SK-N-SH (cell line): ENCODE measurements at regions not wholly inside any gene's neighbourhood (a gene's known extent, or its start where the extent isn't known, plus 50 kb on each side); places are given as distances from the start of the nearest gene placed in this dataset.

Experiments
- CTCF ChIA-PET: fragments of 300-600, 350-600 bp; formaldehyde crosslinking; extraction: SDS; loops from one replicate; lab custom pipeline; 2021; lab: Yijun Ruan, JAX
- POLR2A ChIA-PET: fragments of 350-600 bp; sonication (Branson Sonifier 250); formaldehyde crosslinking; extraction: SDS; loops from one replicate; lab custom pipeline; 2020; ENCODE audit warnings: antibody characterized with exemption, inconsistent platforms; lab: Yijun Ruan, JAX
- DNase-seq: peaks from one replicate; pipeline ENCODE4 v3.0.0; 2012
- H2AFZ ChIP-seq: fragments of 200-600 bp; sonication (generic); 2 replicates; pipeline ENCODE4 v1.8.1; 2016; ENCODE audit warnings: antibody characterized with exemption, mild to moderate bottlenecking, low read depth
- H3F3A ChIP-seq: fragments of 200-600 bp; sonication (generic); replicated peaks from 2 replicates; pipeline ENCODE3; 2016; ENCODE audit warnings: antibody characterized with exemption, mild to moderate bottlenecking; ENCODE audit not compliant: insufficient read depth
- H3K27ac ChIP-seq, 2 experiments: fragments of 200-500 bp in 1 of 2; fragments of 200-600 bp in 1 of 2; sonication (Bioruptor generic) in 1 of 2; sonication (generic), shearing (Covaris generic) in 1 of 2; 2 replicates each; pipeline versions ENCODE4 v1.5.1 to v1.6.1; 2014 to 2016; ENCODE audit warnings: low read depth in 2 of 2, inconsistent platforms in 1 of 2, low read length in 1 of 2, mild to moderate bottlenecking in 1 of 2, mixed read lengths in 1 of 2
- H3K27me3 ChIP-seq: fragments of 200-600 bp; sonication (generic), shearing (Covaris generic); 2 replicates; pipeline ENCODE4 v1.6.1; 2016; ENCODE audit warnings: mixed run types; ENCODE audit not compliant: insufficient read depth
- H3K36me3 ChIP-seq, 2 experiments: fragments of 200-500 bp in 1 of 2; fragments of 200-600 bp in 1 of 2; sonication (Bioruptor generic) in 1 of 2; sonication (generic) in 1 of 2; replicated peaks in 1 of 2; 2 replicates each; pipeline versions ENCODE3 to v1.5.1; 2014 to 2016; ENCODE audit warnings: low read length in 1 of 2, mild to moderate bottlenecking in 1 of 2; ENCODE audit not compliant: insufficient read depth in 2 of 2, control insufficient read depth in 1 of 2
- H3K4me1 ChIP-seq, 2 experiments: fragments of 200-500 bp in 1 of 2; fragments of 200-600 bp in 1 of 2; sonication (Bioruptor generic) in 1 of 2; sonication (generic), shearing (Covaris generic) in 1 of 2; 2 replicates each; pipeline versions ENCODE4 v1.5.1 to v1.6.1; 2014 to 2016; ENCODE audit warnings: low read depth in 1 of 2, low read length in 1 of 2, mixed run types in 1 of 2; ENCODE audit not compliant: insufficient read depth in 2 of 2, control insufficient read depth in 1 of 2
- H3K4me2 ChIP-seq: fragments of 200-600 bp; sonication (generic), shearing (Covaris generic); 2 replicates; pipeline ENCODE4 v1.6.1; 2017; ENCODE audit warnings: mixed run types
- H3K4me3 ChIP-seq, 2 experiments: fragments of 200-500 bp in 1 of 2; fragments of 200-600 bp in 1 of 2; sonication (Bioruptor generic) in 1 of 2; sonication (generic), shearing (Covaris generic) in 1 of 2; 2 replicates each; pipeline versions ENCODE4 v1.5.1 to v1.8.1; 2014 to 2016; ENCODE audit warnings: low read depth in 2 of 2, inconsistent platforms in 1 of 2, low read length in 1 of 2, mild to moderate bottlenecking in 1 of 2, mixed read lengths in 1 of 2, moderate library complexity in 1 of 2
- H3K79me2 ChIP-seq: fragments of 200-600 bp; sonication (generic); 2 replicates; pipeline ENCODE4 v1.8.1; 2017; ENCODE audit warnings: mild to moderate bottlenecking; ENCODE audit not compliant: insufficient read depth
- H3K9ac ChIP-seq: fragments of 200-600 bp; sonication (generic); 2 replicates; pipeline ENCODE4 v1.6.1; 2017; ENCODE audit warnings: mixed run types
- H3K9me2 ChIP-seq: fragments of 200-600 bp; sonication (generic); 2 replicates; pipeline ENCODE4 v1.6.1; 2017; ENCODE audit warnings: mixed run types
- H3K9me3 ChIP-seq: fragments of 200-600 bp; sonication (generic); 2 replicates; pipeline ENCODE4 v1.6.1; 2017; ENCODE audit warnings: mixed run types, mild to moderate bottlenecking, moderate library complexity
- H4K20me1 ChIP-seq: fragments of 200-600 bp; sonication (generic); 2 replicates; pipeline ENCODE4 v1.6.1; 2017; ENCODE audit warnings: mild to moderate bottlenecking, mixed run types; ENCODE audit not compliant: insufficient read depth
- CHD2 ChIP-seq: fragments of 150-350 bp; IDR thresholded peaks from 2 replicates; pipeline ENCODE4 v1.6.1; 2018; ENCODE audit warnings: low read length; ENCODE audit not compliant: partially characterized antibody
- ELF1 ChIP-seq: IDR thresholded peaks from 2 replicates; pipeline ENCODE4 v1.4.0; 2012
- EP300 ChIP-seq, 2 experiments: IDR thresholded peaks; 2 replicates each; pipeline versions ENCODE4 v1.4.0 to v1.6.1; 2012; ENCODE audit warnings: borderline replicate concordance in 1 of 2, low read depth in 1 of 2, low read length in 1 of 2
- EZH2phosphoT487 ChIP-seq: fragments of 200-600 bp; sonication (generic); IDR thresholded peaks from 2 replicates; pipeline ENCODE4 v1.6.1; 2017; ENCODE audit warnings: low read depth, mixed run types, mild to moderate bottlenecking, antibody characterized with exemption, moderate library complexity, borderline replicate concordance
- FOSL2 ChIP-seq: IDR thresholded peaks from 2 replicates; pipeline ENCODE4 v1.4.0; 2012; ENCODE audit warnings: low read depth, mild to moderate bottlenecking, moderate library complexity, borderline replicate concordance
- FOXJ3 ChIP-seq: sonication (generic); formaldehyde crosslinking; IDR thresholded peaks from 2 replicates; pipeline ENCODE4 v1.5.1; 2020; ENCODE audit warnings: mild to moderate bottlenecking, missing genetic modification reagents
- FOXM1 ChIP-seq: IDR thresholded peaks from 2 replicates; pipeline ENCODE4 v1.4.0; 2012; ENCODE audit warnings: low read depth, mild to moderate bottlenecking
- GABPA ChIP-seq: IDR thresholded peaks from 2 replicates; pipeline ENCODE4 v1.4.0; 2012; ENCODE audit warnings: low read depth, mild to moderate bottlenecking
- GATA2 ChIP-seq: sonication (generic); formaldehyde crosslinking; IDR thresholded peaks from 2 replicates; pipeline ENCODE4 v1.5.0; 2020; ENCODE audit warnings: mild to moderate bottlenecking, missing genetic modification reagents
- IRF3 ChIP-seq: fragments of 150-350 bp; IDR thresholded peaks from 2 replicates; pipeline ENCODE4 v1.6.1; 2016; ENCODE audit warnings: mild to moderate bottlenecking, low read depth, low read length
- JUND ChIP-seq: IDR thresholded peaks from 2 replicates; pipeline ENCODE4 v1.4.0; 2012
- MAX ChIP-seq: IDR thresholded peaks from 2 replicates; pipeline ENCODE4 v1.4.0; 2012; ENCODE audit warnings: low read depth
- MEF2A ChIP-seq: IDR thresholded peaks from 2 replicates; pipeline ENCODE4 v1.4.0; 2012; ENCODE audit warnings: low read depth, borderline replicate concordance
- MXI1 ChIP-seq: IDR thresholded peaks from 2 replicates; pipeline ENCODE4 v1.6.1; 2012; ENCODE audit warnings: mild to moderate bottlenecking, low read depth, low read length, improper control_type of control experiment
- NFIC ChIP-seq: IDR thresholded peaks from 2 replicates; pipeline ENCODE4 v1.4.0; 2012; ENCODE audit warnings: borderline replicate concordance
- NRF1 ChIP-seq: IDR thresholded peaks from 2 replicates; pipeline ENCODE4 v1.6.1; 2012; ENCODE audit warnings: low read depth, mild to moderate bottlenecking, low read length
- POLR2AphosphoS5 ChIP-seq: IDR thresholded peaks from 2 replicates; pipeline ENCODE4 v1.6.1; 2012; ENCODE audit warnings: low read depth, low read length
- RAD21 ChIP-seq: IDR thresholded peaks from 2 replicates; pipeline ENCODE4 v1.6.1; 2012; ENCODE audit warnings: mild to moderate bottlenecking, low read length
- RCOR1 ChIP-seq: fragments of 150-350 bp; IDR thresholded peaks from 2 replicates; pipeline ENCODE4 v1.6.1; 2017; ENCODE audit warnings: antibody characterized with exemption, low read length
- RFX5 ChIP-seq: IDR thresholded peaks from 2 replicates; pipeline ENCODE4 v1.6.1; 2012; ENCODE audit warnings: mild to moderate bottlenecking, improper control_type of control experiment, low read length
- RXRA ChIP-seq: IDR thresholded peaks from 2 replicates; pipeline ENCODE4 v1.4.0; 2012; ENCODE audit warnings: low read depth, mild to moderate bottlenecking, borderline replicate concordance
- TAF1 ChIP-seq: IDR thresholded peaks from 2 replicates; pipeline ENCODE4 v1.6.1; 2012; ENCODE audit warnings: low read depth, mild to moderate bottlenecking, low read length, moderate library complexity, borderline replicate concordance
- TEAD4 ChIP-seq: IDR thresholded peaks from 2 replicates; pipeline ENCODE4 v1.4.0; 2012; ENCODE audit warnings: mild to moderate bottlenecking, borderline replicate concordance; ENCODE audit not compliant: insufficient read depth
- YY1 ChIP-seq: IDR thresholded peaks from 2 replicates; pipeline ENCODE4 v1.4.0; 2012; ENCODE audit warnings: low read depth, mild to moderate bottlenecking
- WGBS: methylation state at CpG from one replicate; pipeline ENCODE4 v1.1.6; 2017; ENCODE audit warnings: low lambda C conversion rate; 5-methylcytosine and 5-hydroxymethylcytosine counted together
- TF ChIP-seq, protein P1 (sequence below): IDR thresholded peaks from 2 replicates; pipeline ENCODE4 v1.4.0; 2012; ENCODE audit warnings: low read depth, borderline replicate concordance

- TF ChIP-seq FOXJ3 (no peak), MXI1 (no peak), EZH2phosphoT487 (no peak), RCOR1 (no peak), RAD21 (no peak), YY1 (no peak)
- TF ChIP-seq, protein P1, sequence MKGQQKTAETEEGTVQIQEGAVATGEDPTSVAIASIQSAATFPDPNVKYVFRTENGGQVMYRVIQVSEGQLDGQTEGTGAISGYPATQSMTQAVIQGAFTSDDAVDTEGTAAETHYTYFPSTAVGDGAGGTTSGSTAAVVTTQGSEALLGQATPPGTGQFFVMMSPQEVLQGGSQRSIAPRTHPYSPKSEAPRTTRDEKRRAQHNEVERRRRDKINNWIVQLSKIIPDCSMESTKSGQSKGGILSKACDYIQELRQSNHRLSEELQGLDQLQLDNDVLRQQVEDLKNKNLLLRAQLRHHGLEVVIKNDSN, result no peak
Measured at GRCh38 chr2:97355176-97355575, 234.5 kb downstream of the ANKRD36B start (continued).

- Histone ChIP-seq H2AFZ (no peak overlapping the region), H3K9me2 (no peaks in the 10 kb centered on the region), H3K27me3 (peaks cover 19% of the 10 kb centered on the region; the same call in 1 of the 2 replicates), H3K79me2 (no peaks in the 10 kb centered on the region), H3K9me3 (no peaks in the 10 kb centered on the region), H3K4me2 (no peak overlapping the region), H3K9ac (no peak overlapping the region), H3K4me3 (no peak overlapping the region), H3F3A (no peaks in the 10 kb centered on the region)
- DNase-seq, result no peak
- 43% methylated on average over 1 of the region's 1 CpG for WGBS
- CTCF ChIA-PET, result no interaction called here
- POLR2A ChIA-PET, result no interaction called here
- no peak for TF ChIP-seq RAD21
- no peak for TF ChIP-seq GATA2
- no peak for TF ChIP-seq RFX5
- TF ChIP-seq ELF1, result no peak
- no peak for TF ChIP-seq IRF3
- no peak for TF ChIP-seq MXI1
- TF ChIP-seq RXRA, result no peak
- no peak for TF ChIP-seq TAF1
- no peak for TF ChIP-seq NFIC
- TF ChIP-seq, all 33 proteins: peak for 0
- no peaks in the 10 kb centered on the region for H4K20me1 ChIP-seq
- no peaks in the 10 kb centered on the region for H3K36me3 ChIP-seq
- H3K27ac ChIP-seq, result no peak overlapping the region
- H3K4me1 ChIP-seq, result no peaks in the 10 kb centered on the region
Measured at GRCh38 chr2:97354576-97354975, 235.1 kb downstream of the ANKRD36B start.

- Histone ChIP-seq H2AFZ (no peak overlapping the region), H3K9me2 (no peaks in the 10 kb centered on the region), H3K36me3 (no peaks in the 10 kb centered on the region), H3K4me2 (no peak overlapping the region), H3K9me3 (no peaks in the 10 kb centered on the region), H3K4me3 (no peak overlapping the region), H3F3A (no peaks in the 10 kb centered on the region), H3K79me2 (no peaks in the 10 kb centered on the region), H3K9ac (no peak overlapping the region), H4K20me1 (no peaks in the 10 kb centered on the region), H3K27ac (no peak overlapping the region), H3K27me3 (no peaks in the 10 kb centered on the region; the same call in 1 of the 2 replicates)
- DNase-seq, result no peak
- POLR2A ChIA-PET, result no interaction called here
- CTCF ChIA-PET, result interaction anchor here (0.9 kb wide), 1 partner anchor 242 kb away, joined by 3 read pairs; no protein-coding TSS in a partner anchor
- TF ChIP-seq YY1 (no peak), TEAD4 (no peak), MXI1 (no peak), FOXM1 (no peak), GATA2 (no peak), MAX (no peak), POLR2AphosphoS5 (no peak), NRF1 (no peak), RCOR1 (no peak), JUND (no peak), FOSL2 (no peak), MEF2A (no peak), NFIC (no peak), RAD21 (no peak), EP300 (IDR thresholded peaks at IDR 0.05; ENCODE audit: borderline replicate concordance in 1 of 2, low read depth in 1 of 2, low read length in 1 of 2) (no peak), ELF1 (no peak), CHD2 (no peak), GABPA (no peak)
- TF ChIP-seq, protein P1, result no peak
- TF ChIP-seq, all 33 proteins: peak for 0
- H3K4me1 ChIP-seq, result no peaks in the 10 kb centered on the region
- WGBS, result 0% methylated on average over 1 of the region's 1 CpG
Measured at GRCh38 chr2:97348841-97349240, 235.9 kb downstream of the ANKRD36 start.
